ENCODE measurements at regions not wholly inside any gene's neighbourhood (a gene's known extent, or its start where the extent isn't known, plus 50 kb on each side); places are given as distances from the start of the nearest gene placed in this dataset.
"Not testable (repeated sequence)": the region's sequence is repeated elsewhere in the genome, so short reads cannot be mapped to it uniquely, and the experiment has no call there.

GRCh38 chr6:167676000-167676665 is 150.6 kb upstream of the AFDN start:
- DNase-seq = no peak

GRCh38 chr6:167676666-167677421 is 149.9 kb upstream of the AFDN start:
- DNase-seq = no peak

- DNase-seq = no peak
These were observed 149.3 kb upstream of the AFDN start for GRCh38 chr6:167677422-167677789.

- no peak for DNase-seq
These were observed 148.3 kb upstream of the AFDN start for GRCh38 chr6:167678102-167679101.

GRCh38 chr6:167679122-167679736 is 147.5 kb upstream of the AFDN start:
- no peak for DNase-seq

- no peak for DNase-seq
These were observed 146.7 kb upstream of the AFDN start for GRCh38 chr6:167679790-167680604.

GRCh38 chr6:167680605-167681149 is 146.0 kb upstream of the AFDN start:
- no peak for DNase-seq

- no peak for DNase-seq
These were observed 144.6 kb upstream of the AFDN start for GRCh38 chr6:167682125-167682524.

GRCh38 chr6:167682546-167683027 is 144.1 kb upstream of the AFDN start:
- DNase-seq = no peak

GRCh38 chr6:167683028-167683862 is 143.5 kb upstream of the AFDN start:
- no peak for DNase-seq

GRCh38 chr6:167684276-167685104 is 142.2 kb upstream of the AFDN start:
- DNase-seq = no peak

- DNase-seq = no peak
These were observed 141.1 kb upstream of the AFDN start for GRCh38 chr6:167685654-167686053.

- DNase-seq = no peak
These were observed 140.4 kb upstream of the AFDN start for GRCh38 chr6:167686204-167686893.

- no peak for DNase-seq
These were observed 139.5 kb upstream of the AFDN start for GRCh38 chr6:167687116-167687725.

- no peak for DNase-seq
These were observed 138.6 kb upstream of the AFDN start for GRCh38 chr6:167688123-167688522.

GRCh38 chr6:167689278-167689677 is 137.4 kb upstream of the AFDN start:
- no peak for DNase-seq

- DNase-seq = no peak
These were observed 137.0 kb upstream of the AFDN start for GRCh38 chr6:167689751-167690150.

- not testable (repeated sequence) for DNase-seq
These were observed 136.4 kb upstream of the AFDN start for GRCh38 chr6:167690167-167690922.
